Stimulated activated naive CD8-positive, alpha-beta T cell treated with anti-CD3 and anti-CD28 coated beads, Interleukin-15, Interleukin-2, amounts not matched to agents 100 U/mL and 50 U/mL, for 24 hours (primary cell): ENCODE measurements at regions not wholly inside any gene's neighbourhood (a gene's known extent, or its start where the extent isn't known, plus 50 kb on each side); places are given as distances from the start of the nearest gene placed in this dataset.

ENCODE experiments used
- ATAC-seq: fragments of 150-1000 bp; cut with Tn5 transposase; one replicate; pipeline ENCODE4 v1.10.0; 2021
- DNase-seq: peaks from one replicate; pipeline ENCODE4 v3.0.0; 2021

DNA sequence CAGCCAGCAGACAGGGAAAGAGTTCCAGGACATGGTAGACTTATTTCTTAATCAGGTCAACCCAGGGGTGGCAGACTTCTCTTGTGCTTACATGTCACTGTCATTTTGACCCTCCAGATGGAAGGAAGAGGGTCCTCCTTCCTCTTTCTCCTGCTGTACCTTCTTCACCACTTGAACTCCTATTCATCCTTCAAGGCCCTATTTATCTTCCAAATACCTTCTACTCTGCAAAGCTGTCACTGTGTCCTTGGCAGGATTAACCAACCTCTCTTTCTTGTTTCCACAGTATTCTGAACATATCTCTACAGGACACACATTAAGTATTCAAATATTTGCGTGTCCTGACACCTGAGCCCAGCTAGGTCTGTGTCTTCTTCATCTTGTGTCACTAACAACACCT, 163.1 kb downstream of the DICER1 start:
- no peak for ATAC-seq
- no peak for DNase-seq

DNA sequence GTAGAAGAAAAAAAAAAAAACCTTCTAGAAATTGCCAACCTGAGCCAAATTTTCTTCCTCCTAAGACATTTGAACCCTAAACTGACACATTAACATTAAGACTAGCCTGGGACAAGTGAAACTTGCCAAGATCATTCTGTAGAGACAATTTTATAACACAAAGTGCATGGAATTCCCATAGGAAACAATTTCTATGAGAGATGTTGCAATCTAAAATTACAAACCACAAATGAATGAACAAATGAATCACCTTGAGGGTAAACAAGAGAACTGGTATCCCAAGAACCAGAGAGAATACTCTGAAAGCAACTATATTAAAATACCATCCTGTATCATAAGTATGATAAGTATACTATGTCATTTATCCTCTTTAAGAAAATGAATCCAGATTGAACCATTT, 165.3 kb downstream of the DICER1 start:
- ATAC-seq (no peak), DNase-seq (no peak)

DNA sequence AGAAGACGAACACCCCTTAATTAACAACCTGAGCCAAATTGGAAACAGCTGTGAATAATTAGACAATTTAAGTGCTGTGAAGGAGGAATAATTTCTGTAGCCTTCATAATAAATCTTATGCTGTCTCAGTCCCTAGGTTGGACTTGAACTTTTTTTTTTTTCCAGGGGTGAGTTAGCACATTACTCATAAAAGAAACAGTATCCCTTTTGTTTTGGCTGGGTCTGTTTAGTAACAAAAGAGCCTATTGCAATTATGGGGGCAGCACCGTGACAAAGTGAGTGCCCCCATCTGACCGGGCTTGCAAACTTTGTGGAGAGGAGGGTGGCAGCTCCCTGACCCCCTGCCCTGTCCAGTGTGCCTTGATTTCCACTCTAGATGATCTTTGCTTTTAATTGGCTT, 167.4 kb downstream of the DICER1 start:
- DNase-seq (no peak), ATAC-seq (no peak)

DNA sequence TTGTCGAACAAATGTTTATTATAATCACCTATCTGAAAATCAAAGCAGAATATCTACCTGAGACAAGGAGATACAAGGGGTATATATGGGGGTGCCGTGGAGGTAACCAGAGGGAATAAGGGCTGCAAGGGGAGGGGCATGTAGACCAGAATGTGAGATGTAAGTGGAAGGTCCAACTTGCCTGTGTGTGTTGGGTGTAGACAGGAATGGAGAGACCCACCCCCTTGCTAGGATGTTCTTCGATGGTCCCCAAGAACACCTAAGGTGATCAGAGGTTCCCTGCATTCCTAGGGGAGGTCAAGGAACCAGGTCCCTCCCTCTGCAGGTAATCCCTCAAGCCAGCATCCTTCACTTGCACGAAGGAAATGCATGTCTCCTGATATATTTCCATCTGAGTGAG, 167.9 kb downstream of the DICER1 start:
- ATAC-seq (no peak), DNase-seq (no peak)

DNA sequence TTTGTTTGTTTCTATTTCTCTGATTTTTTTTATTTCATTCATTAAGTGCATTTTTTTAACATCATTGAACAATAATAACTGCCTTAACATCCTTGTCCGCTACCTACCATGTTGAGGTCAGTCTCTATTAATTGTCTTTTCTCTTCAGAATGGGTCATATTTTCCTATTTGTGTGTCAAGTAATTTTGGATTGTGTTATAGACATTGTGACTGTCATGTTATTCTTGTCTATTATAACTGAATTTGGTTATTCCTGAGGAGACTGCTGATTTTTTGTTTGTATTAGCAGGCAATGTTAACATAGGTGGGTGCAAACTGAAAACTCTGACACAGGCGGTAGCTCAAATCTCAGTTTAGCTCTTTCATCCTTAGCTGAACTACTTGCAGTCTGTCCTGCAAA, 169.9 kb downstream of the DICER1 start:
- no peak for DNase-seq
- ATAC-seq = no peak

DNA sequence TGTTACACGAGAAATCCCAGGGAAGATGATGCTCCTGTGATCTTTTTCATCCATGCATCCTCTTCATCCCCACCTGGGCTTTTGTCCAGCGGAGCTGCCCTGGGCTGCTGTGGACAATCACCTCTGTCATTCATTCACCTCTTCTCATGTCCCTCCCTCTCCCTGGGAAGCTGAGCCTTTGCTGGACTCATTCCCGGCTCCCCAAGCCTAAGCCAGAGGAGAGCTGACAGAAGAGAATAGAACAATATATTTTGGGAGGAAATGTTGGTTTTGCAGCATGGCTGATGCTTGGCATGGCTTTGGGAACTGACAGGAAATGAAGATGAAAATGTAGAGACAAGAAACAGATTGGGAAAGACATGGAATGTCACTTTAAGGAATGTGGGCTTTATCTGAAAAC, 177.4 kb downstream of the DICER1 start:
- DNase-seq = no peak
- no peak for ATAC-seq

DNA sequence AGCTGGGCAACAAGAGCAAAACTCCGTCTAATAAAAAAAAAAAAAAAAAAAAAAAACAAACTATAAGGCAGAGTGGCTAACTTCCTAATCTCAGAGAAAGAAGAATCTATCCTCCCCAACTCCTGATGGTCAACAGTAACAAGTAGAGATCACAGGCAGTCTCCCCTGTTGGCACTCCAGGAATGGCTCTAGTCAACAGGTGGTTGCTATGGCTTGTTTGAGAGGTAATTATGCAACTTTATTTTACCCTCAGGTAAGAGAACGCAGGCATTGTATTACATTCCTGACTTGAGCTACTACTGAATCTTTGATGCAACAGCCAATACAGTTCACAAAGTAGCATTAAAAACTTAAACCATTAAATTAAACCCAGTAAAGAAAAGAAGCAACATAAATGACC, 180.3 kb downstream of the DICER1 start:
- DNase-seq (no peak), ATAC-seq (no peak)

DNA sequence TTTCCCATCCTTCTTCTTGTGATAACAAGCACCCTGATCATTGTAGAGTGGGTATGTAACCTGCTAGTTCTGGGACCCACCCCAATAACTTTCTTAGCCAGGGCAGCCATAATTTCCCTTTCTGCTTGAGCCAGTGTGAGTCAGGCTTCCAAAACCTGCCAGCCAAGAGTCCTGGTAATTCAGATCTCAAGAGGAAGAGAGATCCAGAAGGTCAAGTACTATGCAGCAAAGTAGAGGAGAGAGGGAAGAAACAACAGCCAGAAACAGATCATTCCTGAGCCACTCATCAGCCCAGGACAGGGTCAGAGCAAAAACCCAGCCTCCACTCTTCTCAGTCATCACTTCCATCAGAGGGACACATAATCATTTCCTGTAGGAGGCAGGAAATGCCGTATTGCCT, 182.0 kb downstream of the DICER1 start:
- DNase-seq (no peak), ATAC-seq (no peak)

DNA sequence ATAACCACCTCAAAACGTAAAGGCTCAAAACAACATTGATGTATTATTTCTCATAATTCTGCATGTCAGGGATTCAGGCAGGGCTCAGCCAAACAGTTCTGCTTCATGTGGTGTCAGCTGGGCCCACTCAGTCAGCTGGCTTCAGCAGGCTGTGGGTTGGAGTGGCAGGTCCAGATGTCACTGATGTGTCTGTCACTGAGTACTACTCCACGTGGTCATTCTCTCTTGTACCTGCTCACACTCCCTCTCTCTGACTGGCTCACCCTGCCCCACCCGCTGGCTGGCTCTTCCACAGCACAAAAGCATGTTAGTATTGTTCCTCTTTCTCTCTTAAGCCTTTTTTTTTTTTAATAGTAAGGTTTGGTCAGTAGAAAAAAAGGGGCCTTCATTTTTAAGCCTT, 182.4 kb downstream of the DICER1 start:
- ATAC-seq (no peak), DNase-seq (no peak)

DNA sequence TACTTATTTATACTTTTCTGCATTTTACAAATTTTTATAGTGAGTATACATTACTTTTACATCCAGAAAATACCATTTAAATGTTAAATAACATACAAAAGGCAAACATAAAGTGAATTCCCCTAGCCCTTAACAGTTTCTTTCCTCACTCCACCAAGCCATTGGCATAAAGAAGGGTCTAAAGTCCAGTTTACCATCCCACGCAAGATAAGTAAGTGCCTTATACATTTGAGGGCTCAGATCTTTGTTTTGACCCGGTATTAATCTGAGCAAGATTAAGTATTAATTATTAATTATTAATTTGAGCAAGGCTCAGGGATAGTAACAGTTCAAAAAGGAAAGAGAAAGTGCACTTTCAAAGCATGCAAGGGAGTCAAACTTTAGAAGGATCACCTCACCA, 182.9 kb downstream of the DICER1 start:
- DNase-seq (no peak), ATAC-seq (no peak)

DNA sequence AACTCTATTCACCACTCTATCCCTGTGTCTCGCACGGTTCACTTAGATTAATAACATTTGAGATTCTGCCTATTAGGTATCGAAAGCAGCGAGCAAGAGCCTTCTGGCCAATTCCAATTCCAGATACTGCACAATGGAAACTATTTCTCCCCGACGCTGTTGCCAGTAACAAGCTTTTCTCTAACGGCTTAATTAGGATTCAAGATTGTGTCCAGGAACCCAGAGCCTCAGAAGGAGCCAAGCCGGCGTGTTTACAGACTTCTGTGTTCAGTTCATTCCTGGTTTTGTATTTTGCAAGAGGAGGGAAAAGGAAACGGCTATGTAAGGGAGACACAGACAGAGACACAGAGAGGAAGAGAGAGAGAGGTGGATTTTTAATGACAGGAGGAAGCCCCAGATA, 185.6 kb downstream of the DICER1 start:
- no peak for DNase-seq
- ATAC-seq = no peak

DNA sequence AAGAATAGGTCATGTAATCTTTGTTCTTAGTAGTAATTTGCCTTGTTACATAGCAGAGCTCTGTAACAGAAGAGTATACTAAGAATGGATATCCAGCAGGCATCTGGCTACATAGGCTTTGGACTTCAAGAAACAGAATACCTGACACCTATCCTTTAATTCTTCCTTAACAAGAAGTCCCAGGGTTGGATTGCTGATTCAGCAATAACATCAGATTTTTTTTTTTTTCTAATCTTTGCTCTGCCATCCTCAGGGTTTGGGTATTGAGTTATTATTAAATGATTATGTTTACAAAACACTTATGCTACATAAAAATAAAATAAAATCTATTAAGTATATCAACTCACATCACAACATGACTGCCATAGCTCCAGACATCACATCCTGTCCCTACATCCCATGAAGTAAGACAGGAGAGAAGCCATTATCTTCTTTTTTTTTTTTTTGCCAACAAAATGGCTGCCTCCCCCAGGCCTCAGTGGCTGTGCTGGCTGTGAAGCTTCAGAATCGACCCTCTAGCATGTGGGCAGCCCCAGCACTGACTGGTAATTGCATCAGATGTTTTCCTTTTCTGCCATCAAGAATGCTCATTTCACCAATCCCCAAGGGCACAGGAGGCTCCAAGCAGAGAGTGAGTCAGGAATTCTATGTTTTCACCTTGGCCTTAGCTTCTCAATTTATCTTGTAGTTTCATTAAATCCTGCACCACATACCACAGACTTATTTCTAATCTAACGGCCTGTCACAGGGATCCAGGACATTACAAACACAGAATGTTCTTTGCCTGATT, 186.2 kb downstream of the DICER1 start:
- DNase-seq = no peak
- ATAC-seq = no peak

DNA sequence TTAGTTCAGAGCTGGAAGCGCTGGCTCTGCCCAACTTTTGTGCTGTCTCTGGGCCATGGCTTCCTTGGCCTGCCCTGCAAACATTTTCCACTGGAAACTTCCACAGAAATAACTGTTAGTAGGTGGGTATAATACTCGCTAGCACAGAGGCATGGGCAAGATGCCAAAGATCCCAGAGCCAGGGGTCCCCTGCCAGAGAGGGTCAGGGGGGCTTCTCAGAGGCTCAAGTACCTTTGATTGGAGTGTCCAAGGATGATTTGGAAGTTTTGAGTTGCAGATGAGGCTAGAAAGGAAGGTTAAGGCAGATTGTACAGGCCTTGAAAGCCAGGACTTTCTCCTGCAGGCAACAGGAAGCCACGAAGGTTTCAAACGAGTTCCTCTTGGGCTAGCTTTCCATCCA, 187.6 kb downstream of the DICER1 start:
- DNase-seq (no peak), ATAC-seq (no peak)

DNA sequence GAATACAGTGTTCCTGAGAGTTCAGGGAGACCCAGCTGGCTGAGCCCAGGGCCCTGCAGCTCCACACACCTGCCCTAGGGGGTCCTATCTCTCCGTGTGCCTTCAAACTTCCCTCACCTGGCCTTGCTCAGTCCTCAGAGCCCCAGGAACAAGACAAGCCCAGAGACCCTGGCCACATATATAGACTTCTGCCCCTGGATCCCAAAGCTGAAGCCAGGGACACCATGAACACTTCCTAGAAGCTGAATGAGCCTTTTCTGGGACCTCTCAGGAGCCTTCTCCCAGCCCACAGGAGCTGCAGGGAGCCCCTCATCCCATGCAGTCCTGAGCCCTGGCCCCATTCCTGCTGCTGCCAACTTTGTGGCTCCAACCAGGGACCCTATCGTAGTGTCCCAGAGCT, 190.5 kb downstream of the DICER1 start:
- DNase-seq (no peak), ATAC-seq (no peak)

DNA sequence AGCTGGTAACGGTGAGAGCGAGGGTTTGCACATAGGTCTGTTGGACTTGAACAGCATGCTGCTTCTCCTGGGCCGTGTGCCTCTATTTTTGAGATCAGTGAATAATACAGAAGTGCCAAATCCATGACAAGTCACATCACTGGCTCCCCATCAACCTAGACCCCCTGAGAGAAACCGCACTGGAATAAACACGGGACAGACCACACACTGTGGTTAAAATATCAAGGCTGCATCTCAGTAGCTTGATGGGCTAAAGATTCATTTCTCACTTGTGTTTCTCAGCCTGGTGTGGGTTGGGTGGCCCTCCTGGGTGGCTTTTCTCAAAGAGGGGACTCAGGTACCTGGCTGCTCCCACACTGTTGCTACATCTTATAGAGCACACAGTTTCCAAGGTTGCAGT, 191.0 kb downstream of the DICER1 start:
- DNase-seq (no peak), ATAC-seq (no peak)

DNA sequence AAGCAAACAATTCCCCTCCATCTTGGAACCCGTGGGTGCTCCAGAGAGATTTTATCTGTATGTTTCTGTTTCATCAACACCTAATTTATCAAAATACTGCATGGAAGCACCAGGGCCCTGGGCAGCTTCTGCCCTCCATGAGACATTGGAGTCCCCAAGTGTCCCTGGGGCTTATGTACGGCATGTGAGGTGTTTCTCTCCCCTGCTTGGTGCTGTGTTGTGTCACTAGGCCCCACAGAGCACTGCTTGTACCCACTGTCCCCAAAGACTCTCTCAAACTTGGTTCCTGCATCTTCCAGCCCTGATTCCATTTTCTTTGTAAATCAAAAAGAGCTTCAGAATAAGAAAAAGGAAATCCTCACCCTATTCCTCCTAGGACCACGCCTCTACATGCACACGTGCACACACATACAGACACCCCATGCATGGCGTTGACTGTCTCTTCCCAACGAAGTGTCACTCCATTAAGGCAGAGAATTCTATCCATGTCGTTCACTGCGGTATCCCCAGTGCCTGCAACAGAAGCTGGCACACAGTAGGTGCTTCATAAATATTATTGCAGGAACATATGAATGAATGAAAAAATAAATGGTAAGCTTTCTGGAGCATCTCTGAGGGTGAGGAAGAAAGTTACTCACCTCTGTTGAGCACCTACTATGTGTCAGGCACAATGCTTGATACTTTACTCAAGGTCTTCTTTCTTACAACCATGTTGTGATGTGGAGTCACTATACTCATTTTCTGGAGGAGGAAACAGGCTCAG, 191.6 kb downstream of the DICER1 start:
- ATAC-seq (no peak), DNase-seq (no peak)

DNA sequence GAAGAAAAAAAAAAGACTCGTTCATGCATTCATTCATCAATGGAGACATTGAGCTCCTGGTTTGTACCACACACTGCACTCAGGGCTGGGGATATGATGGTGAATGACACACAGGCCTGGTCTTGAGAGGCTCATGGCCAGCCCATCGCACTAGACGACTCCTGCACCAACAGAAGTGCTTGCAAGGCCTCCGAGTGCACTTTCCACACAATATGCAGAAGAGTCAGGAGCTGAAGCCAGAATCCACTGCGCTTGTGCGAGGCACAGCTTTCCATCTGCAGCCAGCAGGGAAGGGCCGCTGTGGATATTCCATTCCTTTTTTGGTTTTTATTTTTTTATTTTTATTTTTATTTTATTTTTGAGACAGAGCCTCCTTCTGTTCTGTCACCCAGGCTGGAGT, 192.4 kb downstream of the DICER1 start:
- no peak for DNase-seq
- no peak for ATAC-seq

DNA sequence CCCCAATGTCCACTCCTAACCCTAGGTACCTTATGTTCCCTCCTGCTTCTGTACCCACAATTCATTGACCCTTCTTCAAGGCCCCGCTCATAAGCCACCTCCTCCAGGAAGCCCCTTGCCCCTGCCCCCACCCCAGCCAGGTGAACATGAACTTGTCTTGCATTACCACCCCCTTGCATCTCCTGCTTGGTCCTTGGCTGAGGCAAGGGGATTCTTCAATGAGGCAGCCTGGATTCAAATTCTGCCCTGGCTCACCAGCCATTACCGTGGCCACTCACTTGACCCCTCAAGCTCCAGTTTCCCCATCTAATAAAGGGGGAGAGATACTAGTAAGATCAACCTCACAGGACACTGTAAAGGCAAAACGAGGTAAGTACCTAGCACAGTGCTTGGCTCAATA, 193.1 kb downstream of the DICER1 start:
- DNase-seq (no peak), ATAC-seq (no peak)

DNA sequence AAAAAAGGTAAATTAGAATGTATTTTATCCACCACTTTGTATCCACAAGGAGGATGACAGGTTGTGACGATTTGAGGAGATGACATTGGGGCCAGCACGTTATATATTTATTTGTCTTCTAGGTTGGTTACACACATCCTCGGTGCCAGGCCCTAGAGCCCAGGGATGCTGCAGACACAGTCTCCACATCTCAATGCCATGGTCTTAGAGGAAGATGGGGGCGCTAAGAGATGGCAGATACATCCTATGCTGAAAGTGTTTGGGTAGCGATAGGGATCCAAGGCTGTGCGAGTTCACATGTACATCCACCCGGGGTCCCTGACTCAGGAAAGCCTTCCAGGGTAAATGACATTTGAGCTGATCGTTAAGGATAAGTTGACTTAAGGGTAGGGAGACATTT, 193.1 kb upstream of the GSC start:
- DNase-seq = no peak
- no peak for ATAC-seq

DNA sequence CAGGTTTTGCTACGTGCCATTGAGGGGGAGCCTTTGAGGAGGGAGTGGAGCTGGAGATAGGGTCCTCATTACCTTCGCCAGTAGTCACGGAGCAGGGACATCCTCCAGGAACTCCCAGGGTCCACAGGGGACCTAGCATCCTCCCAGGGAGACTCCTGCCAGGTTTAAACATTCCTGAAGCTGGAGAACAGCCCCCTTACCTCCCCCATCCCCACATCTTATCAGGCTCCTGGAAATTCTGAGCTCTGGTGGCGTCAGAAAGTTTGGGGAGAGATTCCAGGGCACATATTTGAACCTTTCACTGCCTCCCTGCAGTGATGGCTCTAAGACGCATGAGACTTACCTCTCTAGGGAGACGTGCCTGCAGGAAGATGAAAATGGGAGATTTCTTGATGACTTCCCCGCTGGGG, 192.3 kb upstream of the GSC start:
- ATAC-seq (no peak), DNase-seq (no peak)

DNA sequence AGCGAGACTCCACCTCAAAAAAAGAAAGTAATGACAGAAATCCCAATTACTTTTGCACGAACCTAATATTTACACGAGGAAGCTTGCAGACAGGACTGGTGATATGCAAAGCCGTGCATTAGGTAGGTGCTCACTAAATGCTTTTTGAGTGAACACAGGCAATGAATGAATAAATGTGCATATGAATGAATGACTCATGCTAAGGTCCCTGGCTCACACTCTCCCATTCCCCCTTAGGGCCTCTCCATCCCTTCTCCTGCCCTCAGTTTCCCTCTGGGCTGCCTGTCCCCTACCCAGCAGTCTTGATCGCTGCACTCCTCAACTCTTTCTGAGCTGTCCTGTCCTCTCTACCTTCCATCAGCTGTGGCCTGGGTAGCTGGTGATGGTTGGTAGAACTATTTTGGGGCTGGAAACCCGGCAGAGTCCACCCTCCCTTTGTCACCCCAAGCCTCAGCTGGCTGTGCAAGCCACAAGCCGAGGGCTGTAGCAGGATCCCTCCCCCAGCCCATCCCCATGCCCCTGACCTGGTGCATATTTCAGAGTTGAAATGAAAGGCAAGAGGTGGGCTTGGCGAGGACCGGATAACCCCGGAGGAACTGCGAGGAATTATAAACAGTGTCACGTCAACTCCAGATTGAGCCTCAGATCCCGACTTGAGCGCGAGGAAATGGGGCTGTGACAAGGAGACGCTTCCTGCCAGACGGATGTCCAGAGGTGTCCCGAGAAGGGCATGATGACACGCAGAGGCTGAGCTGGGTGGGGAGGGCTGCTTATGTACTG, 191.7 kb upstream of the GSC start:
- DNase-seq = no peak
- no peak for ATAC-seq

DNA sequence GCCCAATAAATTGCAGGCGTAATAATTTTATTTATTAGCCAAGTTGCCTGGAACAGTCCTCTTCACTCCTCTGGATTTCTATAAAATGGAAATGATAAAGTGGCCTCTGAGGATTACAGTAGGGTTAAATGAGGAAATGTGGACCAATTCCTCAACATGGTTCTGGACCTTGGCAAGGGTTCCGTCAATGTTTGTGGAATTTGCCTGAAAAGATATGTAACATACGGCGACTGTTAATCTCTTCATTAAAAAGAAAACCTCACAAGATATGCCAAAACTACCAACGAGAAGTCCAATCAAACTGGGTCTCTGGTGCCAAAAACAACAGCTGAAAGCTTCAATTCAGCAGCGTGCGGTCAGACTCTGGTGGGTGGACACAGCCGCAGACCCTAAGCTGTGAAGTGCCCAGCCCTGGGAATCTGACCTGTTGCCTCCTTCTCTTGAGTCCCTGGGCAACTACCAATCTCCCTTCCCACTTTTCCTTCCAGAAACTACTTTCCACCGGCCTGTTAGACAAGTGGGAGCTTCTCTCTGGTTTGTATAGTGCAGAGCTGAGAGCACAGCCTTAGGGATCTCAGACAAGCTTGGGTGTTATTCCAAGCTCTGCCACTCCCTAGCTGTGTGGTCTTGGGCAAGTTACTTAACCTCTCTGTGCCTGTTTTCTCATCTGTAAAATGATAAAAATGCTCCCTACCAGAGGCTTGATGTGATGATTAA, 190.5 kb upstream of the GSC start:
- DNase-seq (no peak), ATAC-seq (no peak)
